ENCODE measurements at regions not wholly inside any gene's neighbourhood (a gene's known extent, or its start where the extent isn't known, plus 50 kb on each side); places are given as distances from the start of the nearest gene placed in this dataset.
"Not testable (repeated sequence)": the region's sequence is repeated elsewhere in the genome, so short reads cannot be mapped to it uniquely, and the experiment has no call there.

GRCh38 chr1:184858288-184858687, 103.6 kb upstream of the EDEM3 start:
- DNase-seq (ENCODE audit: low read depth in 2 of 3, low spot score in 2 of 3): no peak

- DNase-seq (ENCODE audit: low read depth in 2 of 3, low spot score in 2 of 3): no peak
Measured at GRCh38 chr1:184854496-184855140, 100.0 kb upstream of the EDEM3 start.

- DNase-seq (ENCODE audit: low read depth in 2 of 3, low spot score in 2 of 3): no peak
Measured at GRCh38 chr1:184854036-184854435, 99.4 kb upstream of the EDEM3 start.

- no peak for DNase-seq (ENCODE audit: low read depth in 2 of 3, low spot score in 2 of 3)
Measured at GRCh38 chr1:184851822-184852746, 97.4 kb upstream of the EDEM3 start.

GRCh38 chr1:184843732-184844495, 89.3 kb upstream of the EDEM3 start:
- DNase-seq (ENCODE audit: low read depth in 2 of 3, low spot score in 2 of 3): peak in 1 of 3 experiments; percentile 27

- DNase-seq (ENCODE audit: low read depth in 2 of 3, low spot score in 2 of 3): no peak
Measured at GRCh38 chr1:184840596-184840995, 85.9 kb upstream of the EDEM3 start.

GRCh38 chr1:184838504-184838951, 83.9 kb upstream of the EDEM3 start:
- no peak for DNase-seq (ENCODE audit: low read depth in 2 of 3, low spot score in 2 of 3)

- DNase-seq (ENCODE audit: low read depth in 2 of 3, low spot score in 2 of 3): no peak
Measured at GRCh38 chr1:184836934-184837895, 82.6 kb upstream of the EDEM3 start.

GRCh38 chr1:184836141-184836540, 81.5 kb upstream of the EDEM3 start:
- no peak for DNase-seq (ENCODE audit: low read depth in 2 of 3, low spot score in 2 of 3)

GRCh38 chr1:184833994-184834393, 79.3 kb upstream of the EDEM3 start:
- not testable (repeated sequence) for DNase-seq (ENCODE audit: low read depth in 2 of 3, low spot score in 2 of 3)

- DNase-seq (ENCODE audit: low read depth in 2 of 3, low spot score in 2 of 3): no peak
Measured at GRCh38 chr1:184832517-184832916, 77.9 kb upstream of the EDEM3 start.

- DNase-seq (ENCODE audit: low read depth in 2 of 3, low spot score in 2 of 3): not testable (repeated sequence)
Measured at GRCh38 chr1:184829496-184829895, 74.8 kb upstream of the EDEM3 start.

GRCh38 chr1:184828369-184828717, 73.7 kb upstream of the EDEM3 start:
- DNase-seq (ENCODE audit: low read depth in 2 of 3, low spot score in 2 of 3): no peak

- DNase-seq (ENCODE audit: low read depth in 2 of 3, low spot score in 2 of 3): no peak
Measured at GRCh38 chr1:184827600-184828368, 73.1 kb upstream of the EDEM3 start.

GRCh38 chr1:184826001-184826400, 71.3 kb upstream of the EDEM3 start:
- DNase-seq (ENCODE audit: low read depth in 2 of 3, low spot score in 2 of 3): no peak

- DNase-seq (ENCODE audit: low read depth in 2 of 3, low spot score in 2 of 3): no peak
Measured at GRCh38 chr1:184825571-184825970, 70.9 kb upstream of the EDEM3 start.

- DNase-seq (ENCODE audit: low read depth in 2 of 3, low spot score in 2 of 3): no peak
Measured at GRCh38 chr1:184824691-184825323, 70.1 kb upstream of the EDEM3 start.

GRCh38 chr1:184823080-184823479, 68.4 kb upstream of the EDEM3 start:
- DNase-seq (ENCODE audit: low read depth in 2 of 3, low spot score in 2 of 3): no peak

GRCh38 chr1:184822267-184822666, 67.6 kb upstream of the EDEM3 start:
- no peak for DNase-seq (ENCODE audit: low read depth in 2 of 3, low spot score in 2 of 3)
